ENCODE measurements at regions not wholly inside any gene's neighbourhood (a gene's known extent, or its start where the extent isn't known, plus 50 kb on each side); places are given as distances from the start of the nearest gene placed in this dataset.

- TF ChIP-seq KAT2A (conservative IDR thresholded peaks at IDR 0.05; ENCODE audit: control insufficient read depth, low read depth, low read length) (no peak), MEF2A (IDR thresholded peaks at IDR 0.05; ENCODE audit: insufficient read depth, low read depth, low read length) (no peak), NFYA (IDR thresholded peaks at IDR 0.05; ENCODE audit: borderline replicate concordance, low read depth, low read length) (no peak), CHD2 (IDR thresholded peaks at IDR 0.05; ENCODE audit: borderline replicate concordance, low read depth, low read length) (no peak), NR2F1 (conservative IDR thresholded peaks at IDR 0.05) (no peak), CEBPB (IDR thresholded peaks at IDR 0.05; ENCODE audit: borderline replicate concordance in 1 of 2, low read depth in 2 of 2, low read length in 2 of 2) (no peak), PML (IDR thresholded peaks at IDR 0.05; ENCODE audit: low read length) (no peak)
Measured at GRCh38 chr2:118686346-118686745, 161.1 kb downstream of the EN1 start (continued).

- ATAC-seq (no peak), FAIRE-seq (no peak), DNase-seq (ENCODE audit: low read depth, low spot score) (no peak)
- Histone ChIP-seq H3K79me2 (ENCODE audit: control insufficient read depth, insufficient read depth, low read length) (no peaks in the 10 kb centered on the region), H3K4me2 (ENCODE audit: control insufficient read depth, insufficient read depth) (no peak overlapping the region), H4K20me1 (ENCODE audit: control insufficient read depth, insufficient read depth) (no peaks in the 10 kb centered on the region), H3K9me3 (replicated peaks; ENCODE audit: control insufficient read depth, insufficient read depth, low read length) (no peaks in the 10 kb centered on the region), H3K27ac (ENCODE audit: control insufficient read depth, insufficient read depth) (no peak overlapping the region), H3K4me1 (ENCODE audit: control insufficient read depth, insufficient read depth, low read length) (no peaks in the 10 kb centered on the region), H3K36me3 (ENCODE audit: control insufficient read depth in 2 of 2, insufficient read depth in 2 of 2, low read length in 1 of 2) (no peaks in the 10 kb centered on the region), H3K4me3 (no peak overlapping the region), H2AFZ (ENCODE audit: control insufficient read depth, low read depth, low read length) (no peak overlapping the region), H3K9ac (ENCODE audit: control insufficient read depth, insufficient read depth, low read length) (no peak overlapping the region), H3K27me3 (replicated peaks in 1 of 2; ENCODE audit: control insufficient read depth in 2 of 2, insufficient read depth in 2 of 2, low read length in 1 of 2) (no peaks in the 10 kb centered on the region; a peak in 1 of 4 replicates)
- 45% methylated on average over 5 of the region's 5 CpGs for WGBS (ENCODE audit: insufficient coverage, insufficient replicate concordance, low lambda C conversion rate, missing lambda C conversion rate)
- ChIA-PET CTCF (no interaction called here), POLR2A (no interaction called here), SMC1A (ENCODE audit: uncharacterized antibody, unreplicated experiment) (no interaction called here), RAD21 (ENCODE audit: unreplicated experiment) (no interaction called here)
- intact Hi-C loops (cut with micrococcal nuclease; ENCODE audit: unreplicated experiment): no loop called here
- no TSS peak for BruUV-seq (replicated peaks)
- in situ Hi-C loops (cut with MboI): no loop called here
- TF ChIP-seq, protein P1, sequence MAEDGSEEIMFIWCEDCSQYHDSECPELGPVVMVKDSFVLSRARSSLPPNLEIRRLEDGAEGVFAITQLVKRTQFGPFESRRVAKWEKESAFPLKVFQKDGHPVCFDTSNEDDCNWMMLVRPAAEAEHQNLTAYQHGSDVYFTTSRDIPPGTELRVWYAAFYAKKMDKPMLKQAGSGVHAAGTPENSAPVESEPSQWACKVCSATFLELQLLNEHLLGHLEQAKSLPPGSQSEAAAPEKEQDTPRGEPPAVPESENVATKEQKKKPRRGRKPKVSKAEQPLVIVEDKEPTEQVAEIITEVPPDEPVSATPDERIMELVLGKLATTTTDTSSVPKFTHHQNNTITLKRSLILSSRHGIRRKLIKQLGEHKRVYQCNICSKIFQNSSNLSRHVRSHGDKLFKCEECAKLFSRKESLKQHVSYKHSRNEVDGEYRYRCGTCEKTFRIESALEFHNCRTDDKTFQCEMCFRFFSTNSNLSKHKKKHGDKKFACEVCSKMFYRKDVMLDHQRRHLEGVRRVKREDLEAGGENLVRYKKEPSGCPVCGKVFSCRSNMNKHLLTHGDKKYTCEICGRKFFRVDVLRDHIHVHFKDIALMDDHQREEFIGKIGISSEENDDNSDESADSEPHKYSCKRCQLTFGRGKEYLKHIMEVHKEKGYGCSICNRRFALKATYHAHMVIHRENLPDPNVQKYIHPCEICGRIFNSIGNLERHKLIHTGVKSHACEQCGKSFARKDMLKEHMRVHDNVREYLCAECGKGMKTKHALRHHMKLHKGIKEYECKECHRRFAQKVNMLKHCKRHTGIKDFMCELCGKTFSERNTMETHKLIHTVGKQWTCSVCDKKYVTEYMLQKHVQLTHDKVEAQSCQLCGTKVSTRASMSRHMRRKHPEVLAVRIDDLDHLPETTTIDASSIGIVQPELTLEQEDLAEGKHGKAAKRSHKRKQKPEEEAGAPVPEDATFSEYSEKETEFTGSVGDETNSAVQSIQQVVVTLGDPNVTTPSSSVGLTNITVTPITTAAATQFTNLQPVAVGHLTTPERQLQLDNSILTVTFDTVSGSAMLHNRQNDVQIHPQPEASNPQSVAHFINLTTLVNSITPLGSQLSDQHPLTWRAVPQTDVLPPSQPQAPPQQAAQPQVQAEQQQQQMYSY (CRISPR knock-in tag; IDR thresholded peaks at IDR 0.05): no peak
- no peak for TF ChIP-seq RB1 (IDR thresholded peaks at IDR 0.05; ENCODE audit: borderline replicate concordance)
- TF ChIP-seq ZBED1 (IDR thresholded peaks at IDR 0.05; ENCODE audit: borderline replicate concordance): no peak
- no peak for TF ChIP-seq MAX (IDR thresholded peaks at IDR 0.05; ENCODE audit: low read depth, low read length)
- TF ChIP-seq, protein P2, sequence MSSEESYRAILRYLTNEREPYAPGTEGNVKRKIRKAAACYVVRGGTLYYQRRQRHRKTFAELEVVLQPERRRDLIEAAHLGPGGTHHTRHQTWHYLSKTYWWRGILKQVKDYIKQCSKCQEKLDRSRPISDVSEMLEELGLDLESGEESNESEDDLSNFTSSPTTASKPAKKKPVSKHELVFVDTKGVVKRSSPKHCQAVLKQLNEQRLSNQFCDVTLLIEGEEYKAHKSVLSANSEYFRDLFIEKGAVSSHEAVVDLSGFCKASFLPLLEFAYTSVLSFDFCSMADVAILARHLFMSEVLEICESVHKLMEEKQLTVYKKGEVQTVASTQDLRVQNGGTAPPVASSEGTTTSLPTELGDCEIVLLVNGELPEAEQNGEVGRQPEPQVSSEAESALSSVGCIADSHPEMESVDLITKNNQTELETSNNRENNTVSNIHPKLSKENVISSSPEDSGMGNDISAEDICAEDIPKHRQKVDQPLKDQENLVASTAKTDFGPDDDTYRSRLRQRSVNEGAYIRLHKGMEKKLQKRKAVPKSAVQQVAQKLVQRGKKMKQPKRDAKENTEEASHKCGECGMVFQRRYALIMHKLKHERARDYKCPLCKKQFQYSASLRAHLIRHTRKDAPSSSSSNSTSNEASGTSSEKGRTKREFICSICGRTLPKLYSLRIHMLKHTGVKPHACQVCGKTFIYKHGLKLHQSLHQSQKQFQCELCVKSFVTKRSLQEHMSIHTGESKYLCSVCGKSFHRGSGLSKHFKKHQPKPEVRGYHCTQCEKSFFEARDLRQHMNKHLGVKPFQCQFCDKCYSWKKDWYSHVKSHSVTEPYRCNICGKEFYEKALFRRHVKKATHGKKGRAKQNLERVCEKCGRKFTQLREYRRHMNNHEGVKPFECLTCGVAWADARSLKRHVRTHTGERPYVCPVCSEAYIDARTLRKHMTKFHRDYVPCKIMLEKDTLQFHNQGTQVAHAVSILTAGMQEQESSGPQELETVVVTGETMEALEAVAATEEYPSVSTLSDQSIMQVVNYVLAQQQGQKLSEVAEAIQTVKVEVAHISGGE (CRISPR knock-in tag; IDR thresholded peaks at IDR 0.05): no peak
- no peak for TF ChIP-seq SMAD5 (IDR thresholded peaks at IDR 0.05; ENCODE audit: low read depth)
- TF ChIP-seq RUNX3 (IDR thresholded peaks at IDR 0.05; ENCODE audit: low read length): no peak
- TF ChIP-seq SREBF1 (IDR thresholded peaks at IDR 0.05; ENCODE audit: low read length): no peak
- TF ChIP-seq SIX5 (IDR thresholded peaks at IDR 0.05; ENCODE audit: low read depth, low read length, severe bottlenecking): no peak
- no peak for TF ChIP-seq TARDBP (IDR thresholded peaks at IDR 0.05; ENCODE audit: borderline replicate concordance)
- TF ChIP-seq MEF2A (IDR thresholded peaks at IDR 0.05; ENCODE audit: insufficient read depth, low read depth, low read length): no peak
Measured at GRCh38 chr2:118683460-118683859, 164.0 kb downstream of the EN1 start.

Data from GM12878 (cell line).